NCI-H524 treated with DMSO at 0.1 percent for 48 hours (cell line): ENCODE measurements at regions not wholly inside any gene's neighbourhood (a gene's known extent, or its start where the extent isn't known, plus 50 kb on each side); places are given as distances from the start of the nearest gene placed in this dataset.
A peak's percentile ranks its signal among the peaks of the same experiment; 100 is the strongest.

Source experiments
- DNase-seq: peaks from one replicate; lab custom pipeline; 2025; lab: John Stamatoyannopoulos, UW

DNA sequence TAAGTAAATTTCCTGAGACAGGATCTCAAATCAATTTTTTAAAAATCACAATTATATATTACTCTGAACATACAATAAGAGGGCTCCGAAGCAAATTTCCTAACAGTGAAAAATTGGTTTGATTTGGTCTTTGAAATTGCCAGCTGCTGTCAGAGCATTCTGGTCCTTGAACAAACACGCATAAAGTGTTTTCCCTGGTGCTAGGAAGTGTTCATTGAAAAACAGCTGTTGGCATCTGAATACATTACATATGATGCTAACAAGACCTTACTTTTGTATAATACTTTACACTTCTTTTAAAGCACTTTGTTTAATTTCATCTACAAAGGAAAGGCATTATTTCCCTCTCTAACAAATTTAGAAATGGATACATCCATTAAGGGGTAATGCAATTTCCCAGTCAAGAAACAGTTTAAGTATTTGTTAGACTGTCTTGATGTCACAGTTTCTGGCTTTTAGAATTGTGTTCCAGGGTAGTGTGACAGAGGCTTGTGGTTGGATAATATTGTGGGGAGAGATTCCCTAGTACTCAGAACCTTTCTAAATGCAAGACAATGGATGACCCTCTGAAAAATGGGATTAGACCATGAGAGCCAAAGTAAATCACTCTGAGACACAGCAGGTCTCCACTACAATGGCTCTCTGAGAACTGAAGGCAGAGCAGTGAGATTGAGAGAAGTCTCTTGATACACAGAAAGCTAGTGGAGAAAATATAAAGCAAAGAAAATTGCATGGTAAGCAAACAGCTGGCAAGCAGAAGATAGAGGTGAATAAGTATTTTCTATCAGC is 299.0 kb downstream of the TRIB2 start:
- DNase-seq = no peak

DNA sequence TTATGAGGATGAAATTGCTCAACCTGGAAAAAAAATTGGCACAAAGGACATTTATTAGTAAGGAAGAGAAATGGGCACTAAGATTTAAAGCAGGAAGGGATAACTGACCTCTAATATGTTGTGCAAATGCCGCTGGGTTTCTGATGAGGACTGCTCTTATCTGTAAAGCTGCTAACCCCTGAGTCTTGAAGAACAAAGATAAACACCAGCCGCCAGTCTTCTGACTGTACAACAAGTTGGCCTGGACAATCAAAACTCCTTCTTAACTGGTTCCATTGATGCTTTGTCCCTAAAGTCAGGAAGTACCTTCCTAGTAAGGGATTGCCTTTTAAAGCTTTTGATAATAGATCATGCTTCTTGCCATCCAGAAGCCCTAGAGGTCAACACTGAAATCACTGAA is 301.8 kb downstream of the TRIB2 start:
- DNase-seq = no peak

DNA sequence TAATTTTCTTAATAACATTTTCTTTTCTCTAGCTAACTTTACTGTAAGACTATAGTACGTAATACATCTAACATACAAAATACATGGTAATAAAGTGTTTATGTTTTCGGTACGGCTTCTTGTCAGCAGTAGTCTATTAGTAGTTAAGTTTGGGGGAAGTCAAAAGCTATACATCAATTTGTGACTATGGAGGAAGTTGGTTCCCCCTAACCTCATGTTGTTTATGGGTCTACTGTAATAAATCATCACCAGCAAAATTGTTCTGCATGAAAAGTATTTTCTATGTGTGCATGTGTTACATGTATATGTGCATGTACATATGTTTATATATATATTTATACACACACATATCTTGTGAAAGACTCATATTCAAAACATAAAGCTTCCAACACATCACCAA is 303.0 kb downstream of the TRIB2 start:
- DNase-seq = no peak

DNA sequence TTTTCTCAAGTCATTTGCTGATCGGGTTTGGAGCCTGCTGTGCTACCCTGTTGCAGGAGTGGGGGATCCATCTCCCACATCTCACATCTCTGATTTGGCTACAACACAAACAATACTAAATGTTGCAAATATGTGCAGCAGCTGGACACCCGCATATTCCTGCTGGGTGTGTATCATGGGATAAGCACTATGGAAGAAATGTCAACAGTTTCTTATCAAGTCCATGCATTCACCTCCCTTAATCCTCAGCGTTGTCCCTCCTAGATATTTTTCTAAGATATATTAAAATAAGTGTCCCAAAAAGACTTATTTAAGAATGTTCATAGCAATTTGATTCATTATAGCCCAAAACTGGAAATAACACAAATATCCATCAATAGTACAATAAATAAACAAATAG is 303.7 kb downstream of the TRIB2 start:
- no peak for DNase-seq

DNA sequence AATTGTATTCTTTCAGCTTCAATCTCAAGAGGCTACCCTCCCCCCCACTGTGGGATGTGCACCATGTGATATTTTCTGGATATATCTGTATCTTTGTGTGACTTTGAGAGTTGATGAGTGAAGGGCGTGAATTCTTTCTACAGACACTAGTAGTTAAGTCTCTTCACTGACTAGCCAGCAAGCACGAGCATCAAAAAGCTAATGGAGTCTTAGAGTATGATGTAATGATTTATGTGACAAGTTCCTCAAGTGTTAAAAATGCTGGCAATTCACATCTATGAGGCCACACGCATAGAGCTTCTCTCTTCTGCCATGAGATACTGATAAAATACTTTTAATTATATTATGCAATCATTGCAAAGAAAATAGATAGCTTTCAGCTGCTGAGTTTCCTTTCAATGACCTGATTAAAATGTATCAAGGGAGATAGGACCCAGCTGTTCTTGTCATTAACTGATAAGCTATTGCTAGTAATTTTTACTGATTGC is 304.8 kb downstream of the TRIB2 start:
- no peak for DNase-seq

DNA sequence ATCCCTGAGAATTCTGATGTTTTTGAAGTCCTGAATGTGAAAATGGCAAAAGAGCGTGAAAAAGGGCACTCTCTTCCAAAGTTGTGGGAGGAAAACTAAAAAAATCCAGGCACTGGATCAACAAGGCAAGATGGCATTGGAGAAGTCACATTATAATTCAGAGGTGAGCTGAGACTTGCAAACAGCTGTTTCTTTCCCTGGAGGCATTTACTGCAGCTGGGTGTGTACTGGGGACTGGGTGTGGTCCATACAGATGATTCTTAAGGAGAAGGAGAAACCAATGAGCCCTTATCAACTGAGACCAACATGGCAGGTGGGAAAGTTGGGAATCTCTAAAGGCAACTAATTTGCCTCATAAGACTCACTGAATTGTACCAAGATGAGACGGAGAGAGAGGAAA is 313.9 kb downstream of the TRIB2 start:
- DNase-seq = no peak

DNA sequence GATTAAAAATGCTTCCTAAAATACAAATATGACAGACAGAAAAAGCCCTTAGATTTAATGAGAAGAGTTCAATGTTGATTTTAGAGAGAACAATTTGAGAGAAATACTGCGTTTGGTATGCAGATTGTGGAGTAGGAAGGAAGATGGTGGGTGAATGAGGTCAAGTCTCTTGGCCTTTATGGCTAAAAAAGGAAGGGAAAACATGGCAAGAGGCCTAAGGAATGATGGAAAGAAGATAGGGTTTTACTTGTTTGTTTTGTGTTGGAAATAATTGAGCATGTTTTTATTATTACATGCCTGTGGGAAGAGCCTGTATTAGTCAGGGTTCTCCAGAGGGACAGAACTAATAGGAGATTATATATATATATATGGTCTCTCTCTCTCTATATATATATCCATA is 318.1 kb downstream of the TRIB2 start:
- DNase-seq = no peak

DNA sequence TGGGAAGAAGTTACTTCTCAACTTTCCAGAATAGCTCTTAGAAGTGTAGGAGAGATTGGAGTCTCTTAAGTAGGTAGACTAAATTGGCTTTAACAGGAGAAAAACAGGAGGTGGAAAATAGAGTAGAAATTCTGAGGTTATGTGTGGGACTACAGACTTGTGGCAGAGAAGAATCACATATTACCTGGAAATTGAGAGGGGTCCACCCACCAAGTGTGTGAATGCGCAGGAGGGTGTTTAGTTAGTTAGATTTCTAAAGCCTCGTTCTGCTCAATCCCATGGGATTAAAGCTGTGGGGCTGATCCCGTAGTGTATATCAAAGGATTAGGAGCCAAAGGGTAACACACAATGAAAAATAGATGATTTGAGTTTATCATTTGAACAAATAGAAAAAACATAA is 319.1 kb downstream of the TRIB2 start:
- no peak for DNase-seq

DNA sequence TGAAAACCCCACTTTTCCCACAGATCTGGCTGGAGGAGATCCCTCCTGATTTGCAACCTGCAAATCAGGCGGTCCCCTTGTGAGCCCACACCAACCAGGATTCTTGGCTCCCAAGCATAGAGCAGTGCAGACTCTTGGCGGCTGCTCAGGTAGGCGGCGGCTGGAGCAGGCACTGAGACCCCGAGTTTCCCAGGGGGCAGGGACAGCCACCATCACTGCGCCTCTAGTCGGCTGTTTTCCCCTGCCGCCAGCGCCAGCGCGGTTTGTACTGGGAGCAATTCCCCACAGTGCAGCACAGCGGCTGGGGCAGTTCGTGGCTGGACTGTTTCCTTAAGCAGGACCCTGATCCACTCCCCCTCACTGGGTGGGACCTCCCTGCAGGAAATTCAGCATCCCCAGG is 323.3 kb downstream of the TRIB2 start:
- DNase-seq = no peak

DNA sequence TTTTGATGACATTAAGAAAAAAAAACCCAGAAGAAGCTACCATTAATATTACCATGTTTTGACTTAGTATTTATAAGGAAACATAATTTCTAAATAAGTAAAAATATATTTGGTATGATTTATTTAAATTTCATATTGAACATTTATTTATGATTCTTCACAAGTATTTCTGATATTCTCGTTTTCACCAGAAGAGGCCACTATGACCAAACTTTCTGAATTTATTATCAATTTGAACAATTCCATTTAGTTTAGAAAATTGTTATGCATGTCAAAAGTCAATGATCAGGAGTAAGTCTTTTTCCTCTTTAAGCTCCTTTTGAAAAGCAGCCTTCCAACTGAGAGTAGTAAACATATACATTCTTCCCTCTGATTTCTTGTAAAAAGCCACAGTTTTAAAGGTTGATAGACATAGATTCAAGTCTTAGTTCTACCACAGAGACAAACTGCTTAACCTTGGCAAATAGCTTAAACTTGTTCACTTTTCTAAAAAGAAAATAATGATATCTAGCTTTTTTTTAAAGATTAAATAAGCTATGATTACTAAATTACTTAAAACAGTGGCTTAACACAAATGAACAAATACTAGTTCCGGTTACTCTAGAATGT is 329.9 kb downstream of the TRIB2 start:
- DNase-seq = no peak

DNA sequence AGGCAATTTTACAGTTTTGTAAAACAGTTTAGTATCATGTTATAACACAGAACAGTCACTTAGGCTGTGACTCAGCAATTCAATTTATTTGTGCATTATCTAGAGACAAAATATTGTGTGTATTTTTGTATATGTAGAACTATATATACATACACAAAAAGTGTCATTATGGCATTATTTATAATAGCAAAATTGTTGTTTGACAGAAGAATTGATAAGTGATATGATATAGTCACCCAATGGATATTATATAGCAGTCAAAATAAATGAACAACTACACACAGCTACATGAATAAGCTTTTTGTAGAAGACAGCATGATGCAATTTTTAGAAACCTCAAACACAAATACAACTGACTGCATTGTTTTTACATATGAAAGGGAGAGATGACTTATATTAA is 334.0 kb downstream of the TRIB2 start:
- DNase-seq = no peak

DNA sequence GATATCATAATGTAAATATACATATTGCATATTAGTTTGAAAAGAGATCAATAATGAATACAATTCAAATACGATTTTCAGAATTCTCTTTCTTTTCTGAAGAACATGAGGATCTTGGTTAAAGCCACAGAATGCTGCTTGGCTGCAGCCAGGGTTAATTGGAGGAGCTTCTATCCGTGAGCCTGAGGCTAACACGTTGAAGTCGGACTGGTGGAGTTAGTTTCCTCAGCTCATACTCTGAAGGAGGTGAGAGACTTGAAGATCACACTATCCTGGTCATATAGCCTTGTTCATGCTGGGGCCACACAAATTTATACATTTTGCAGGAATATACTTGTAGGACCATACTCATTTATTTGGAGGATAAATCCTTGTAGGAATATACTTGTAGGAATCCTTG is 335.8 kb downstream of the TRIB2 start:
- DNase-seq = no peak

DNA sequence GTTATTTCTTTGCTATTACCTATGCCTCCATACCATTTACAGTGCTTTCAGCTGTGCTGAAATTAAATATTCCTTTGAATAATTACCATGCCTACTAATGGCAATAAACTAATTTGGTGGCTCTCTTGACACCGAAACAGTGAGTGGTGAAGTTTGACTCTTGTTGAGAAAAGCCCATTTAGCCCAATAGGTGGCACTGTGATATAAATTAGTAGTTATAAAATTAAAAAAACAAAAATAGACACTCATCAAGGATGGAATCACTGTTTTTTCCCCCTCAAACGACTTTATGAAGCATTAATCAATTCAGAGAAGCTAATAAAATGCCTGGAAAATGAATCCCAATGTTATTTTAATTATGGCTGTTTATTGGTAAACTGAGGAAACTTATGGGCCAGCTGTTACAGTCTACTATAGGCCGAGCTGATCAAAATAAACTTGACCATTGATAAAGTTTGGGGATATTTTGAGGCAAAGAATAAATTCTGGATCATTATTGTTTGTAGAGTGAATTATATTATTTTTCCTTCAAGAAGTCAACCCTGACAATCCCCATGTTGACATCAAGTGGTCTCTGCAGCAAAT is 339.6 kb downstream of the TRIB2 start:
- peak; percentile 3 for DNase-seq

DNA sequence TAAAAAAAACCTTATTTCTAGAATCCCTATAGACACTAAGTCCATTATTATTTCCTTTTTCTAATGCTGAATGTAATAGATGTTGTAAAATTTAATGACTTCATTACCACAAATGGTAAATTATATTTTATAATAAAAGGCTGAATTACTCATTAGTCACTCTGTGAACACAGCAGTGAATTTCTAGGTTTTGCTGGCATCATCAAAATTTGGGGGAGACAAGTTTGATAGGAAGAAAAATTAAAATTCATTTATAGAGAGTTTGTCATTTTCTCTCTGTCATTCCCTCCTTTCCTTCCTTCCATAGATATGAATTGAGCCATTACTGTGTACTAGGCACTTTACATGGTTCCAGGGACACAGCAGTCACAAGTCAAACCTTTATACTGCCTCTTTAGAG is 340.9 kb downstream of the TRIB2 start:
- no peak for DNase-seq

DNA sequence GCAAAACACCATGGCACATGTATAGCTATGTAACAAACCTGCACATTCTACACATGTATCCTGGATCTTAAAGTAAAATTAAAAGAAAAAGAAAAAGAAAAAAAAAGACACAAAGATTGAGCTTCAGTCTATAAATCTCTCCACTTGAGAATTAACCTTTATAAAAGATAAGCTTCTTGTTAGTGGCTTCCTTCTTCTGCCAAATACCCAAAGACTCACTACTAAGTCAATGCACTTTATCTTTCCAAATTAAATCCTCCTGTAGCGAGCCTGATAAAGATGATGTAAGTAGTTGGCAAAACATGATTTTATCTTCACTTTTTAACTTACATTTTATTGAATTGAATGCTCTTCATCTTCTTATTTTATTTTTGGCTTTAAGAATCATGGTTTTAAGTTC is 349.9 kb downstream of the TRIB2 start:
- DNase-seq = no peak

DNA sequence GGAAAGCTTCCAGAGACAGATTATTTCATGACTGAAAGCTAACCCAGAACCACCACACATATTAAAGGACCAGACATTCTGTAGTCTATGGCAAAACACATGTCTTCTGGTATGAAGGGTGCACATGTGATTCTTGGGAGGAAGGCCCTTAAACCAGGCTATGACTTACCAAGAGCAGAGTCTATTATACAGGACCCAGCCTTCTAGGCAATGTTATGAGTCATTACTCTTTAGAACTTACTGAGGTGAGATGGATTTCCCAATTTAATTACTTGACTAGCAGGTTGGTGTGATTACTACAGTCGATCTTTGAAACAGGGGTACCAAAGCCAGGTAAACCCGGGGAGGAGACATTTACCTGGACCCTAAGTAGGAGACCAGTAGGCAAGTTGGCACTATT is 350.8 kb downstream of the TRIB2 start:
- DNase-seq = no peak

DNA sequence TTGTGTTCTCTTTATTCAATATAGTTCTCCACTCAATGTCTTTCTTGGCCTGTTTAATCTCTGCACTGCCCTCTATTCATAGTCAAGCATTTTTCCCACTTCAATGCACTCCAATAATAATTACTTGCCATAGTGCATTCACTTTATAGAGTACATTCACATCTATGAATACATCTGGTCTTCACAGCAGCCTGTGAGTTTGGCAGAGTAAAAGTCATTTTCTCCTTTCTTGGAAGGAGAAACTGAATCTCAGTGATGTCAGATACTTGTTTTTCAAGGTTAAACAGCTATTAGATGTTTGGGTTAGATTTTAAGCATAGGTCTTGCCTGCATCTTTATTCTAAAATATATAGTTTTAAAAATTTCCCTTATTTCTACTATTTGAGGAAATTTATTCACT is 373.2 kb downstream of the TRIB2 start:
- no peak for DNase-seq

DNA sequence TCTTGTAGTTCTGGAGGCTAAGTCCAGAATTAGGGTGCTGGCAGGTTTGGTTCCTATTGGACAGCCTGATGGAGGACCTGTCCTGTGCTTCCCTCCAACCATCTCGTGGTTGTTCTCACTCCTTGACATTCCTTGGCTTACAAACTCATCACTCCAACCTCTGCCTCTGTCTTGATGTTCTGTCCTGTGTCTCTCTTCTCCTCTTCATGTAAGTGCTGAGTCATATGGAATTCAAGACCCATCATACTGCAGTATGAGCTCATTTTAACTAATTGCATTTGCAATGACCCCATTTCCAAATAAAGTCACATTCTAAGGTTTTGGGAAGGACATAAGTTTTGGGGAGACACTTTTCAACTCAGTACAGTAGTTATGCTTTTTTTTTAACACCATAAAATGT is 374.7 kb downstream of the TRIB2 start:
- DNase-seq = no peak

DNA sequence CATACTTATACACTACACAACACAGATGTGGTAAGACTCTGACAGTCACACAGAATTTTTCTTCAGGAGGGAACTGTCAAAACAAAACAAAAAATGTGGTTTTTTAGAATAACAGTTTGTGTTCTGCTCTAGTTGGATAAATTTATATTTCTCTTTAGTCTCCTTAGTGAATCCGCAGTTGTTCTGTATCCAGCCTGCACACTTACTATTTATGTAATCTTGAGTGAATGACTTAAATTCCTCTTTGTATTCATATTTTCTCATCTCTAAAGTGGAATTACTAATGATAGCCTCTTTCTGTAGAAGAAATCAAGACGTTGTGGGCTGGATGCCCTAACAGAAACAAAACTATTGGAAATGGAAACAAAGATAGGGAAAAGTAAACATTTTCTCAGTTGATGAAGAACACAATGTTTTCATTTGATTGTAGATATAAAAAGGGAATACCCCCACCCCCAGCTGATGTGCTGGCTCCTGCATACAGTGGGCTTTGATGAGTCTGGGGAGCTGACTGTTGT is 375.2 kb downstream of the TRIB2 start:
- DNase-seq = no peak

DNA sequence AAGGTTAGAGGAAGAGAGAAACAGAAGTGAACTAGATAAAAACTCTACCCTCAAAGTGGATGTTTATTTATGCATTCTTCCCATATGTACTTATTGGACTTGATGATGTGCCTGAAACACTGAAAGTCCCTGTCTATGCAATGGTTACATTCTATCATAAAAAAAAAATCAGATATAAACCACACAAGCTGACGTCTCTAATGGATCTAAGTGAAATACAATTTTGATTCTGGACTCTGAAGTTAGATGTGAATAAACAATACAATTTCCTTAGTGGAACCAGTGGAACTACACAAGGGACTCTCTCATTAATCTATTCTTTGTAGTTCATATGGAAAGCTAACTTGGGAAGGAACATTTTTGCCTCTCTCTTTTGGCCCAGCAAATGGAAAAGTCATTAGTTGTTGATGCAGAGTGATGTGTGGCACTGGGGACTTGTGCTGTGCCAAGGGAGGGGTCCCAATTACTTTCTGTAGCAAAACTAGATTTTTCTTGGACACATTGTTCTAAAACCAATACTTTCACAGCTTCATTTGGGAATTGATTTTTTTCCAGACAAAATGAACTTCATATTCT is 376.8 kb downstream of the TRIB2 start:
- DNase-seq = no peak

DNA sequence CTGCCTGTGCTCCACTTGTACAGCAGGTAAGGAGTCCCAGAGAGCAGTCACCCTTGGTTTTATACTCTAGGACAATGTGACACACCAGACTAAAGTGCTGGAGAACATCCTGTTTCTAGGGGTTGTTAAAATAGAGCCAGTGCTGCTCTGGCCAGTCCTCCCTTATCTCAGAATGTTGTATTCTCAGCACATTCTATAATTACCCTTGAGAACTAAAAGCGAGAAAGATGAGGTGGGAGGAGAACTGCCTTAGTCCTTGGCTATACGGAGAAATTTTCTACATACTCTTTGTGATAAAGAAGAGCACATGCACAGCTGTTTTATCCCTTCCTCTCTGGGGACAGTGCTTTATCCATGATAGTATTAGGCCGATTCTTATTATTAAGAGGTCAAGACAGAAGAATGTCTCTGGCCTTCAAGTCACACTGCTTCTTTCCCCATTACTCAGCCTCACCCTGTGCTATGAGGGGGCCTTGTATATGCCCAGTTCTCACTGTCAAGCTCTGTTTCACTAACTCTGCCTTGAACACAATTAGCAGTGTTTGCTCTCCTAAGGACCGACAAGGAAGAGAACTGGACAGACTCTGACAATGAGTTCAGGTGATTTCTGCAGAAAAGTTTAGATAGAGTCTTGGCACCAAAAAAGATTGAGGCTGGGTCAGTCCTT is 385.8 kb downstream of the TRIB2 start:
- DNase-seq = no peak

DNA sequence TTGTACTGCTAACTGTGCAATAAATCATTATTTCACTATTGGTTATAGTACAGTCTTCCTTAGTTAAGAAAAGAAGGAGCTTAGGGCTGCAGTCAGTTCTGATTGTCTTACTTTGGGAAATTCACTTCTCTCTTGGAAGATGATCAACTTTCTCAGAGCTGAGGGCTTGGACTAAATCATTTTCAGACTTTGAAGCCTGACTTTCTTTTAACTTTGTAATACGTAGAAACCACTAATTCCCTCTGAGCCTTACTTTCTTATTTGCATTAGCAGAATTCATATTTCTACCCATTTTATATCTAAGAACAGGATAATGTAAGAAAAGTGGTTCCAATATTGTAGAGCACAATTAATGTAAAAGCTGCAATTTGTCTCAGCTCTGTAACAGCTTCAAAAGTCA is 386.4 kb downstream of the TRIB2 start:
- no peak for DNase-seq
